Endometrium (tissue), 2 donors: ENCODE measurements at regions not wholly inside any gene's neighbourhood (a gene's known extent, or its start where the extent isn't known, plus 50 kb on each side); places are given as distances from the start of the nearest gene placed in this dataset.
"Not testable (repeated sequence)": the region's sequence is repeated elsewhere in the genome, so short reads cannot be mapped to it uniquely, and the experiment has no call there.

ENCODE experiments used
- FAIRE-seq: peaks from 2 replicates; lab custom pipeline; 2012; peaks lifted over from hg19 to GRCh38; lab: Jason Lieb, UNC
- donor health status: control.
- donor health status: control.

- FAIRE-seq, result no peak
These were observed 484.4 kb upstream of the ADAMTS9 start for GRCh38 chr3:65172209-65172608.

DNA sequence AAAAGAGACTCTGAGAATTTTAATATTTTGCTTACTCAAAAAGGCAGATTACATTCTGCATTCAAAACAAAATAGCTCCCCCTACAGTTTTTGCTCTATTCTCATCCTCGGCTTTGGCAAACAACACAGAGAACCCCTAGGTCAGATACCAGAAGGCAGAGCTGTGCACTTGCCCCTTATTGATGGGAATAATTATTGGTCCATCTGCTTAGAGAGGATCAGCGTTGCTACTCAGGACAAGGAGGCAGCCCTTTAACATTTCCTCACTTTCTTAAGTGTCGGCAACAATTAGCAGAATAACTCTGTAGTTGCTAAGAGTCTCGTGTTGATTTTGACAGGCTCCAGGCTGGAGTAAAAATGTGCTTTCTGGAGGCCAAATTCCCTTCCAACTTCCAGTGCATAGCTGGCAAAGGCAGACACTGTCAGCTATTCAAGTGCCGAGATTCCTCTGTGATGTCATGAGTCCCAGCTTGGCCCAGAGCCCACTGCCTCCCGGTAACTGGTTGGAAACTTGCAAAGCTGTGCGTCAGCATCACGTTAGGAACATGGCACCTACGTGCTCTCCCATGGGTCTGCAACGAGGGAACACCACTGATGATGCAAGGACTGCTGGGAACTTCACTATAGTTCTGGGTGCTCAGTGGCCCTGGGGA, 482.7 kb upstream of the ADAMTS9 start:
- FAIRE-seq, result no peak

DNA sequence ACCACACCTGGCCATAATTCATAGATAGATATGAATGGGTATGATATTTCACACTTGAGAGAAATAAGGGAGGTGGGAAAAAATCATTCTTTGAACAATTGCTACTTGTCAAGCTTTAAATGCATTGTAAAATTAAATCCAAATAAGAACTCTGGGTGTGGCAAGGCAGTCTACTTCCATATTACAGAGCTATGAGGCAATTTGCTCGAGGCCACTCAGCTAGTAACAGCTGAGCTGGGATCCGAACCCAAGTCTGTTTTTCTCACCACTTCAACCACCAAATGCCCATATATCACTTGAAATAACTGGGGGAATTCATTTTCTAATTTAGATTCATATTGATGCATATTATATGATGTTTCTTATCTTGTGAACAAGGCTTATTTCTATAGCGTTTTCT, 482.2 kb upstream of the ADAMTS9 start:
- FAIRE-seq, result no peak

GRCh38 chr3:65168547-65168946, 480.7 kb upstream of the ADAMTS9 start:
- FAIRE-seq, result no peak

GRCh38 chr3:65166531-65166930, 478.7 kb upstream of the ADAMTS9 start:
- no peak for FAIRE-seq

GRCh38 chr3:65158023-65158422, 470.2 kb upstream of the ADAMTS9 start:
- FAIRE-seq, result no peak

DNA sequence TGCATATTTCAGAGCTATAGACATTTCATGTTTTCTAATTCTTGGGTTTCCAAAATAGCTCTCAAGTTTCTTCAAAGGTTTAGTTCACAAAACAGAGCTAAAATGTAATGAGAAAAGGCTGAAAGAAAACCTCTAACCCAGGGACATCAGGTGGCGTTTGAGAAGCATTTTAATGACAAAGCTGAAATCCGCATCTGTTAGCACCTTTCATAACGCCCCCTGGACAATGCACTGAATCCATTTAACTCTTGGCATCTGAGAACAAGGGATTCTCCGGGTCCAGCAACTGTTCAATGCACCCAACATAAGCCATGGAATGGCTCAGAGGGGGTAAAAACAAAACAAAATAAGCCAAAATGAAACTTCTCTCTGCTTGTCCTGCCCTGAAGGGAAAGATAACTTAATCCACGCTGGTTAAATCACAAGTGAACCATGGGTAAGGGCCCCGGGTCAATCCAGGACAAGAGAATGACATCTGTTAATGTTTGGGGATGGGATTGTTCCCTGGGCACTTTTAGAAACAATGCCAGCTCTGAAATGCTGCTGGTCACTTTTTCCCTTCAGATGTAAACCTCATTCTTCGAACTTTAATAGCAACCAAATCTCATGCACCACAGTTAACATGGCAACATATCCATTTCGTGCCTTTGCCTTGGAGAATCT, 466.2 kb upstream of the ADAMTS9 start:
- no peak for FAIRE-seq

GRCh38 chr3:65151666-65152065, 463.9 kb upstream of the ADAMTS9 start:
- FAIRE-seq, result no peak

DNA sequence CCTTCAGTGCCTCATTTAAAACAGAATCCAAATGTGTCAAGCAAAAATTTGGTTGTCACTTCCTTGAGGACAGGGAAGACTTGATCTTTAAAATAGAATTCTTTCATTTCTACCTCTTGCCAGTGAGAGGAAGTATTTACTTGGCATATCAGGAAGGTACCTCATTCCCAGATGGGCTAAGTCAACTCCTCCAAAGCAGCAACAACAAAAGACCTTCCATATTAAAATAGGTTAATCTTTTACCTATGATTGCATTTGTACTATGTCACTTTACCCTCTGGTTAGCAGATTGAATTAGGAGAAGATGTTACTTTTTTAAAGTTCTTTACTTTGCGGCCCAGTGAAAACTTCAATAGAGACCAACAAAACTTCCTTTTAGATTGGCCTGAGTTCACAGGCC, 462.1 kb upstream of the ADAMTS9 start:
- FAIRE-seq, result no peak

DNA sequence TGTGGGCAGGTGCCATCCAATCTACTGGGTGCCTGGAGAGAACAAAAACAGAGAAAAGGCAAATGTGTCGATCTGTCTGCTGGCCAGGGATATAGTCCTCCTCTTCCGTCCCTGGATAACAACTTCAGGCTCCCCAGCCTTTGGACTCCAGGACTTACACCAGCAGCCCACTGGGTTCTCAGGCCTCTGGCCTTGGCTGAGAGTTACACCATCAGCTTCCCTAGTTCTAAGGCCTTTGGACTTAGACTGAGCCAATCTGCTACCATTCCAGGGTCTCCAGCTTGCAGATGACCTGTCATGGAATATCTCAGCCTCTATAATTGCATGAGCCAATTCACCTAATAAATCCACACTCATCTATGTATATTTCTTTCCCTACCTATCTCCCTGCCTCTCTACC, 460.9 kb upstream of the ADAMTS9 start:
- FAIRE-seq, result no peak

DNA sequence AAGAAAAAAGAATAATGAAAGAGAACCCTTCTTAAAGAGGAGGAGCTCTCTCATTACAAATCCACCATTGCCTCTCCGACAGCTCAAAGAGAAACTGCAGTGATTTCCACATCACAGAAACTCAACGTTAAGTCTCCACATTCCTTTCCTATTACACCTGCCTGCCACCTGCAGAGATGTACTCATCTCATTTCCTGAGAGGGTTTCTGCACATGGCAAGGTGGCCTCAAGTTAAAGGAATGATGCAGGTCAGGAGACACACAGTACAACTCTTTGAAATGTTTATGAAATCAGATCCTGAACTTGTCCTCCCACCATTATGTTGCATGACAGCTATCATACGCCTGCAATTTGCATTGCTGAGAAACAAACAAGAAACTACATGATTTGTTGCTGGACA, 458.4 kb upstream of the ADAMTS9 start:
- FAIRE-seq, result no peak

- FAIRE-seq, result no peak
These were observed 457.9 kb upstream of the ADAMTS9 start for GRCh38 chr3:65145680-65146079.

- no peak for FAIRE-seq
These were observed 457.1 kb upstream of the ADAMTS9 start for GRCh38 chr3:65144791-65145351.

DNA sequence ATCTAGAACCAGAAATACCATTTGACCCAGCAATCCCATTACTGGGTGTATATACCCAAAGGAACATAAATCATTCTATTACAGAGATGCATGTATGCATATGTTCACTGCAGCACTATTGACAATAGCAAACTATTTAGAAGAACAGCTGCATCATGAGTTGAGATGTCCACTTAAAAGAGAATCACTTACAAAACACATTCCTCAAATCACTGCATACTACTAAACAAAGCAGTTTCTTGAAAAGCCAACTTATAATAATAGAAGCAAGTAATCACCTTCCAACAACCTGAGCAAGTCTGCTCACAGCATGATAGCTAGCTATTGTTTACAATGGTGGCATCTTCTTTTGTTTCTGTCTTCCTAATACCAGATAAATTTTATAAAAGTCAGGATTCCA, 454.7 kb upstream of the ADAMTS9 start:
- FAIRE-seq, result no peak

DNA sequence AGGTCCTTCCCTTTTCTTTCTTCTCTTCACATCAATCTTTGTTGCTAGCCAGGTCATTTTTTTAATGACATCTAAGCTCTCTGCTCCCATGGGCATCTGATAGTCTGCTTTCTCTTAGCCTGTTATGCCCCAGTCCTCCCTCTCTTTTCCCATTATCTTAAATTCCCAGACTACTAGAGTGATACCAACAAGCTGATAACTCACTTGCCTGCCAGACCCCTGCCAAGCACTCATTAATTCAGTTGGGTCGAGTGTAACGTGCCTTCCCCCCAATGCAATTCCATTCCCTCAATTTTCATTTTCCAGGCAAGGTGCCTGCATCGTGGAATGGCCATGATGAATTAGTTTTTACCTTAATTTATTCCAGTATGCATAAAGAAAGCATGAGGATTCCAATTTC, 450.8 kb upstream of the ADAMTS9 start:
- FAIRE-seq, result no peak

- FAIRE-seq, result not testable (repeated sequence)
These were observed 446.0 kb upstream of the ADAMTS9 start for GRCh38 chr3:65133752-65134151.

DNA sequence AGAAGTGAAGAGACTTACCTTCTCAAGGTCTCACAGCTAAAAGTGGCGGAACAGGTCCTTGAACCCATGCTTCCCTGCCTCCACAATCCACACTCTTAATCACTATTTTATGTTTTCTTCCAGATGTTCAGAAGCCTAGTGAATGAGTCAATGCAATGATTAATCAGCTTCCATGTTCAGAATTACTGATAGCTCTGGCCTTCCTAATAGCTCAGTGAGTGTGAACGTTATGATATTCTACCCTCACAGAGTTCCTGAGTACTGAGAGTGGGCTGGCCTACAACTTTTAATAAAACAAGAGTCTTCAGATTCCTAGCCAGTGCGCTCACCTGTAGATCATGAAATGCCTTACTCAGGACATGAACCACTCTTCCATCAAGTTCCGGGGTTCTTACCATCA, 443.0 kb upstream of the ADAMTS9 start:
- no peak for FAIRE-seq

DNA sequence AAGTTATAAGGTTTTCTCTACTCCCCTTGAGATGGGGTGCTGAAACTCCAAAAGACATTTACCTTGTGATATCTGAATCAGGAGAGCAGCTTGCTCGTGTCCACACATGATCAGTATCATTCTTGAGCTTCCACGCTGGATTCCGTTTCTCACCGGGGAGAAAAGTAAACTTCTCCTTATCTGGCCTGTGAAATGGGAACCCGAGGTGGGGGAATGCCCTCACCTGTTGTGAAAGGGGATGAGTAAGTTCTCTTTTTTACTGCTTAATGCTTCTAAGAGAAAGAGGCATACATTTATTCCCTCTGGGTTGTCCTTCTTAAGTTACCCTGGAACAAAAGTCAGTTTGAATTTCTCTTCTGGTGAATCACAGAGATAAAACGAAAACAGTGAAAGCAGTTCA, 440.5 kb upstream of the ADAMTS9 start:
- no peak for FAIRE-seq

DNA sequence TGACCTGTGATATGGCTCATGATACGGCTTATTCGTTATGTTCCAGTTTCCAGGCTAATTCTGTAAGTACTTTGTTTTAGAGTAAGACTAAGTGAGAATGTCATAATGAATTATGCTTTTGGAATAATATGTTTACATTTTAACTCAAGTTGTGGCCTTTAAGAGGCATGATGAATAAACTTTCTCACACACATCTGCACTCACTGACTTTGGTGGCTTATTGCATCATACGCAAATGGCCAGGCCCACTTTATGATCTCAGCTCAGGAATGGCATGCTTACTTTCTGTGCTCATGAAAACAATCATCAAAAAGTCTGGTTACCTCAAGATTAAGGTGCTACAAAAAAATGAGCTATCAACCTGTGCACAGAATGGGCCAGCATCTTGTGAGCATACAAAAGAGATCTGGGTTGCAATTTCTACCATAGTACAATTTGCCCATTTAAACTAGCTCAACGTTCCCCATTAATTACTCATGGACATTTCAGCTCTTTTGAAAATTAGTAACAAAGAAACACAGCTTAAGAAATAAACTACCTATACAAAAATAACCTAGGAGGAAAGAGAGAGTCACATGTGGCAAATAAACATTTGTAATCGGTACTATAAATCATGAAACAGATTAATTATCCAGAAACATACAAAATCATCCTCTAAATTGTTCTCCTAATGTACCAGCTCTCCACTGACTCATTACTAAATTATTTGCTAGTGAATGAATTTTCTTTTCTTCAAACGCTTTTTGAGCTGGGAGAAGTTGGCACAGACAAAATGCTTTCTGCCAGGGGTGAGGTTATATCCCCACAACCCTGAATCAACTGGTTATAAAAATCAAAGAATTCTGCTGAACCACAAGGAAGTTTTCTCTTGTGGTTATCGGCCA, 439.0 kb upstream of the ADAMTS9 start:
- FAIRE-seq, result peak; percentile 39

- FAIRE-seq, result not testable (repeated sequence)
These were observed 432.4 kb upstream of the ADAMTS9 start for GRCh38 chr3:65120156-65120555.

DNA sequence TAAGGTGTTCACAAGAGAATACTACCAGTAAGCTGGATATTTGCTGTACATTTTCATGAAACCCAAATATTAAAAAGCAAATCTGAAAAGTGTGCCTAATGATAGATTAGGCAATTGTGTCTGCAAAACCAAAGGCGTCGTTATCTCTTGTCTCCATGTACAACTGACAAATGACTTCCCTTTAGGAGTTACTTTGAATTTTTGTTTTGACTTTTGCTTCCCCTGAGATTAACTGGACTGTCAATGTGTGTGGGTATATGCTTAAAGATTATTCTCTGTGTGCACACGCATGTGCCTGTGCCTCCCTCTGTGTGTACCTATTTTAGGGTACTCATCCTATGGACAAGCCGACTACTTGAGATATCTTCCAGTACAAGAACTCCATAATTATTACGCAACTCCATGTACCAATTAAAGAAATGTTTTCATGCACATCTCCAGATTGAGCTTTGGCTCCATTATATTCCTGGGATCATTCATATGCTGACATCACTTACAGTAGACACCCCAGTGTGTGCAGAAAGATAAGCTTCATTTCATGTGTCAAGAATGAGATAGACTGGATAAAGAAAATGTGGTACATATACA, 431.2 kb upstream of the ADAMTS9 start:
- no peak for FAIRE-seq

DNA sequence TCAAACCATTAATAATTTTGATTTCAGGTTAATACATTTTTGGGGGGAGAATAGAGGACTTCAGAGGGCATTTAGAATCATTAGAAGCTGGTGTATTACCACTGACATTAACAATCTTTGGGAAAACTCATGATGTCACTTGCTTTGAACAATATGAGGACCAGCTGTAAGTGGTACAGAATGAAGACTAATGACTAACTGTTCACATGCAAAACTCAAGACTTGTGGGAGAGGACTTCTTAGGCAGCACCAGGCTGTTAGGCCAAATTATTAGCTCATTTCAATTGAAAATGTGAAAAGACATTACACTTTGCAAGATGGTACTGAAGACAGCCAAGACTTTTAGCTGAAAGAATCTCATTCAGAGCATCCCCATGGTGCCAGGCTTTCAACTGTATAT, 426.2 kb upstream of the ADAMTS9 start:
- FAIRE-seq, result no peak
